AG09309 (cell line): ENCODE measurements at regions not wholly inside any gene's neighbourhood (a gene's known extent, or its start where the extent isn't known, plus 50 kb on each side); places are given as distances from the start of the nearest gene placed in this dataset.

ENCODE experiments used
- DNase-seq: peaks from one replicate; pipeline ENCODE4 v3.0.0-alpha.2; 2010; ENCODE audit warnings: low read depth
- H3K4me3 ChIP-seq: 2 replicates; pipeline ENCODE4 v1.5.1; 2011; ENCODE audit warnings: mild to moderate bottlenecking, low read depth, low read length, moderate library complexity; ENCODE audit not compliant: control insufficient read depth
- TF ChIP-seq, protein P1 (sequence below): IDR thresholded peaks from 2 replicates; pipeline ENCODE4 v1.5.1; 2011; ENCODE audit warnings: mild to moderate bottlenecking, low read depth, low read length, inconsistent platforms; ENCODE audit not compliant: insufficient read depth, control insufficient read depth; ENCODE audit errors: missing control alignments

DNA sequence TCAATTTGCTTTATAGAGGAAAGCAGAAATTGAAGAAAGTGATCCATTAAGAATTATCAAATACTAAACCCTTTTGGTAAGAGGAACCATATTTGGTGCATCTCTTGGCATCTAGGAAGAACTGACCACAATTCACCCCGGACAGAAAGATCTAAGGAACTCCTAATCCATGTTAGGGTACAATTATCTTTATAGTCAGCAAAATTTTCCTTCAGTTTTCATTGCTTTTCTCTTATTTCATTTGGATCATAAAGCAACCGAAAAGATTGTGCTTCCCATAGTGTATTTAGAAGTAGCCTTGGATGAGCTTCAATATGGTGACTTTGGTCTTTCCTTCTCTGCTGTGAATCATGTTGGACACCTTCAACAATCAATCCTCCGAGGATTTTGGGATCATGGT, 50.1 kb upstream of the IGFBP5 start:
- TF ChIP-seq, protein P1, sequence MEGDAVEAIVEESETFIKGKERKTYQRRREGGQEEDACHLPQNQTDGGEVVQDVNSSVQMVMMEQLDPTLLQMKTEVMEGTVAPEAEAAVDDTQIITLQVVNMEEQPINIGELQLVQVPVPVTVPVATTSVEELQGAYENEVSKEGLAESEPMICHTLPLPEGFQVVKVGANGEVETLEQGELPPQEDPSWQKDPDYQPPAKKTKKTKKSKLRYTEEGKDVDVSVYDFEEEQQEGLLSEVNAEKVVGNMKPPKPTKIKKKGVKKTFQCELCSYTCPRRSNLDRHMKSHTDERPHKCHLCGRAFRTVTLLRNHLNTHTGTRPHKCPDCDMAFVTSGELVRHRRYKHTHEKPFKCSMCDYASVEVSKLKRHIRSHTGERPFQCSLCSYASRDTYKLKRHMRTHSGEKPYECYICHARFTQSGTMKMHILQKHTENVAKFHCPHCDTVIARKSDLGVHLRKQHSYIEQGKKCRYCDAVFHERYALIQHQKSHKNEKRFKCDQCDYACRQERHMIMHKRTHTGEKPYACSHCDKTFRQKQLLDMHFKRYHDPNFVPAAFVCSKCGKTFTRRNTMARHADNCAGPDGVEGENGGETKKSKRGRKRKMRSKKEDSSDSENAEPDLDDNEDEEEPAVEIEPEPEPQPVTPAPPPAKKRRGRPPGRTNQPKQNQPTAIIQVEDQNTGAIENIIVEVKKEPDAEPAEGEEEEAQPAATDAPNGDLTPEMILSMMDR = no peak
- H3K4me3 ChIP-seq = no peak overlapping the region
- no peak for DNase-seq
